HL-60 (cell line): ENCODE measurements at regions not wholly inside any gene's neighbourhood (a gene's known extent, or its start where the extent isn't known, plus 50 kb on each side); places are given as distances from the start of the nearest gene placed in this dataset.

Experiments used
- DNase-seq, 2 experiments: peaks; one replicate each; pipeline ENCODE4 v3.0.0-alpha.2; 2010 to 2020; ENCODE audit warnings: low read depth in 1 of 2, low spot score in 1 of 2
- H3K27ac ChIP-seq: fragments of 250-450 bp; sonication (Bioruptor Pico); replicated peaks from 2 replicates; pipeline ENCODE4 v1.5.1; 2020; ENCODE audit warnings: mild to moderate bottlenecking, moderate library complexity
- H3K27me3 ChIP-seq: fragments of 250-450 bp; sonication (Bioruptor Pico); 2 replicates; pipeline ENCODE4 v1.5.1; 2021; ENCODE audit warnings: mild to moderate bottlenecking, moderate library complexity; ENCODE audit not compliant: insufficient read depth, poor library complexity, severe bottlenecking
- H3K4me3 ChIP-seq: replicated peaks from 2 replicates; pipeline ENCODE4 v1.5.1; 2011; ENCODE audit warnings: mild to moderate bottlenecking, control low read depth, low read length; ENCODE audit not compliant: insufficient read depth
- GABPA ChIP-seq: IDR thresholded peaks from 2 replicates; pipeline ENCODE4 v1.6.1; 2012; ENCODE audit warnings: low read depth
- POLR2AphosphoS5 ChIP-seq: IDR thresholded peaks from 2 replicates; pipeline ENCODE4 v1.6.1; 2012; ENCODE audit warnings: low read depth
- REST ChIP-seq: IDR thresholded peaks from 2 replicates; pipeline ENCODE4 v1.6.1; 2012; ENCODE audit warnings: low read depth; ENCODE audit not compliant: insufficient replicate concordance
- SPI1 ChIP-seq: IDR thresholded peaks from 2 replicates; pipeline ENCODE4 v1.6.1; 2012; ENCODE audit warnings: low read depth, mild to moderate bottlenecking, borderline replicate concordance
- TF ChIP-seq, protein P1 (sequence below): IDR thresholded peaks from one replicate; pipeline ENCODE4 v1.5.1; 2011; ENCODE audit warnings: low read length, control low read depth, inconsistent platforms; ENCODE audit not compliant: insufficient read depth

GRCh38 chrX:44785652-44786051 is 58.2 kb upstream of the DUSP21 start:
- Histone ChIP-seq H3K27ac (no peak overlapping the region), H3K27me3 (no peaks in the 10 kb centered on the region), H3K4me3 (no peak overlapping the region)
- DNase-seq = no peak
- no peak for TF ChIP-seq GABPA
- no peak for TF ChIP-seq SPI1
- TF ChIP-seq REST = no peak
- TF ChIP-seq, protein P1, sequence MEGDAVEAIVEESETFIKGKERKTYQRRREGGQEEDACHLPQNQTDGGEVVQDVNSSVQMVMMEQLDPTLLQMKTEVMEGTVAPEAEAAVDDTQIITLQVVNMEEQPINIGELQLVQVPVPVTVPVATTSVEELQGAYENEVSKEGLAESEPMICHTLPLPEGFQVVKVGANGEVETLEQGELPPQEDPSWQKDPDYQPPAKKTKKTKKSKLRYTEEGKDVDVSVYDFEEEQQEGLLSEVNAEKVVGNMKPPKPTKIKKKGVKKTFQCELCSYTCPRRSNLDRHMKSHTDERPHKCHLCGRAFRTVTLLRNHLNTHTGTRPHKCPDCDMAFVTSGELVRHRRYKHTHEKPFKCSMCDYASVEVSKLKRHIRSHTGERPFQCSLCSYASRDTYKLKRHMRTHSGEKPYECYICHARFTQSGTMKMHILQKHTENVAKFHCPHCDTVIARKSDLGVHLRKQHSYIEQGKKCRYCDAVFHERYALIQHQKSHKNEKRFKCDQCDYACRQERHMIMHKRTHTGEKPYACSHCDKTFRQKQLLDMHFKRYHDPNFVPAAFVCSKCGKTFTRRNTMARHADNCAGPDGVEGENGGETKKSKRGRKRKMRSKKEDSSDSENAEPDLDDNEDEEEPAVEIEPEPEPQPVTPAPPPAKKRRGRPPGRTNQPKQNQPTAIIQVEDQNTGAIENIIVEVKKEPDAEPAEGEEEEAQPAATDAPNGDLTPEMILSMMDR = no peak
- no peak for TF ChIP-seq POLR2AphosphoS5

- H3K27me3 ChIP-seq = no peaks in the 10 kb centered on the region
- H3K27ac ChIP-seq = no peak overlapping the region
- TF ChIP-seq POLR2AphosphoS5 (no peak), SPI1 (no peak), GABPA (no peak), REST (no peak)
- TF ChIP-seq, protein P1 = no peak
- H3K4me3 ChIP-seq = no peak overlapping the region
- no peak for DNase-seq
Measured at GRCh38 chrX:44784241-44784640, 59.6 kb upstream of the DUSP21 start.

DNA sequence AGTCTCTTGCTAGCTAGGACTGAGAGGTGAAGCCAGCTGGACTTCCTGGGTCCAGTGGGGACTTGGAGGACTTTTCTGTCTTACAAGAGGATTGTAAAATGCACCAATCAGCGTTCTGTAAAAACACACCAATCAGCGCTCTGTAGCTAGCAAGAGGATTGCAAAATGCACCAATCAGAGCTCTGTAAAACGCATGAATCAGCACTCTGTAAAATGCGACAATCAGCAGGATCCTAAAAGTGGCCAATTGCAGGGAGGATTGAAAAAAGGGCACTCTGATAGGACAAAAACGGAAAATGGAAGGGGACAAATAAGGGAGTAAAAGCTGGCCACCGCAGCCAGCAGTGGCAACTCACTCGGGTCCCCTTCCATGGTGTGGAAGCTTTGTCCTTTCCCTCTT is 65.6 kb upstream of the DUSP21 start:
- no peak for DNase-seq

More for the DNA sequence above, 65.6 kb upstream of the DUSP21 start:
- TF ChIP-seq GABPA (no peak), REST (no peak), SPI1 (no peak), POLR2AphosphoS5 (no peak)
- TF ChIP-seq, protein P1 = no peak
- Histone ChIP-seq H3K4me3 (no peak overlapping the region), H3K27ac (no peak overlapping the region), H3K27me3 (no peaks in the 10 kb centered on the region)
